Vagina (tissue), 2 donors: ENCODE measurements at regions not wholly inside any gene's neighbourhood (a gene's known extent, or its start where the extent isn't known, plus 50 kb on each side); places are given as distances from the start of the nearest gene placed in this dataset. TPM values are rescaled to one million over a fixed set of nuclear protein-coding genes. Genes with fewer than 3 reads are reported as not detected.

Experiments used
- DNase-seq, 2 donors: peaks; one replicate each; pipeline ENCODE4 v3.0.0-alpha.2; 2017; ENCODE audit errors: extremely low spot score in 2 of 2
- H3K27ac ChIP-seq: fragments of 200-600 bp; sonication (generic); one replicate; pipeline ENCODE4 v1.5.1; 2019
- H3K27me3 ChIP-seq: fragments of 200-600 bp; sonication (generic); one replicate; pipeline ENCODE4 v1.5.1; 2019
- H3K36me3 ChIP-seq, 2 donors: fragments of 200-600 bp; sonication (generic); one replicate each; pipeline ENCODE4 v1.5.1; 2017 to 2019
- H3K4me1 ChIP-seq: fragments of 200-600 bp; sonication (generic); one replicate; pipeline ENCODE4 v1.5.1; 2019
- H3K4me3 ChIP-seq, 2 donors: fragments of 200-600 bp; sonication (generic); 1 replicate in 1 of 2; 2 replicates in 1 of 2; pipeline ENCODE4 v1.5.1; 2016 to 2019
- H3K9me3 ChIP-seq: fragments of 200-600 bp; sonication (generic); one replicate; pipeline ENCODE4 v1.5.1; 2019
- POLR2A ChIP-seq, 2 donors: fragments of 450-650 bp; IDR thresholded peaks; one replicate each; pipeline ENCODE4 v1.6.1; 2017; ENCODE audit warnings: antibody characterized with exemption in 2 of 2, mild to moderate bottlenecking in 2 of 2, moderate library complexity in 2 of 2
- POLR2AphosphoS5 ChIP-seq, 2 donors: sonication (generic); formaldehyde crosslinking; IDR thresholded peaks; one replicate each; pipeline ENCODE4 v1.9.0; 2017; ENCODE audit warnings: antibody characterized with exemption in 2 of 2, mild to moderate bottlenecking in 2 of 2, low read depth in 1 of 2; ENCODE audit not compliant: insufficient read depth in 1 of 2
- intact Hi-C: fragments of 100-400 bp; cut with DNase I; formaldehyde crosslinking; loops from one replicate; pipeline ENCODE4 v1.15.1; 2023
- small RNA-seq: library from RNA; depleted of rRNA; stranded (forward); fragments of <200 nt; gene quantifications from one replicate; pipeline ENCODE3, GENCODE V24; 2016
- TF ChIP-seq, protein P1 (sequence below), 3 experiments: fragments of 450-650 bp in 2 of 3; fragments of 200-600 bp in 1 of 3; sonication (generic) in 1 of 3; IDR thresholded peaks; one replicate each; pipeline ENCODE4 v1.5.1; 2017 to 2019; ENCODE audit warnings: antibody characterized with exemption in 3 of 3, mild to moderate bottlenecking in 2 of 3, moderate library complexity in 2 of 3

DNA sequence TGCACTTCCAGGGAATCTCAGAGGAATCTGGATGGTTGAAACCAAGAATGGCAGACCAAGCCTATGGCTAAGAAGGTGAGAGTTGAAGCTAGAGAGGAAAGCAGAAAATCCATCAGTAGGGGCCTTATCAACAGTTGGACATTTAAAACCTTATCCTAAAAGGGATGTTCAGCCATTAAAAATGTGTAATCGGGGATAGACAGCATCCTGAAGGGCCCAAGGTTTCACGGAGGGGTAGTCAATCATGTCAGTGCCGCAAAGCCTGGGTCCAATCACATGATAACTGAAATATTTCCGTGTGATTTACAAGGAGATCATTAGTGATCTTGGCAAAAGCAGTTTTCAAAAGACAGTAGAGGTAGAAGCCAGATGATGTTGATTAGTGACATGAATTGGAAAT is 61.9 kb upstream of the ELOVL6 start:
- Histone ChIP-seq H3K27me3 (no peaks in the 10 kb centered on the region), H3K4me3 (no peak overlapping the region), H3K27ac (no peak overlapping the region), H3K4me1 (no peaks in the 10 kb centered on the region), H3K36me3 (no peaks in the 10 kb centered on the region), H3K9me3 (no peaks in the 10 kb centered on the region)
- no peak for DNase-seq
- TF ChIP-seq POLR2A (IDR thresholded peaks at IDR 0.05), result no peak
- TF ChIP-seq, protein P1, sequence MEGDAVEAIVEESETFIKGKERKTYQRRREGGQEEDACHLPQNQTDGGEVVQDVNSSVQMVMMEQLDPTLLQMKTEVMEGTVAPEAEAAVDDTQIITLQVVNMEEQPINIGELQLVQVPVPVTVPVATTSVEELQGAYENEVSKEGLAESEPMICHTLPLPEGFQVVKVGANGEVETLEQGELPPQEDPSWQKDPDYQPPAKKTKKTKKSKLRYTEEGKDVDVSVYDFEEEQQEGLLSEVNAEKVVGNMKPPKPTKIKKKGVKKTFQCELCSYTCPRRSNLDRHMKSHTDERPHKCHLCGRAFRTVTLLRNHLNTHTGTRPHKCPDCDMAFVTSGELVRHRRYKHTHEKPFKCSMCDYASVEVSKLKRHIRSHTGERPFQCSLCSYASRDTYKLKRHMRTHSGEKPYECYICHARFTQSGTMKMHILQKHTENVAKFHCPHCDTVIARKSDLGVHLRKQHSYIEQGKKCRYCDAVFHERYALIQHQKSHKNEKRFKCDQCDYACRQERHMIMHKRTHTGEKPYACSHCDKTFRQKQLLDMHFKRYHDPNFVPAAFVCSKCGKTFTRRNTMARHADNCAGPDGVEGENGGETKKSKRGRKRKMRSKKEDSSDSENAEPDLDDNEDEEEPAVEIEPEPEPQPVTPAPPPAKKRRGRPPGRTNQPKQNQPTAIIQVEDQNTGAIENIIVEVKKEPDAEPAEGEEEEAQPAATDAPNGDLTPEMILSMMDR (IDR thresholded peaks at IDR 0.05), result no peak
- no peak for TF ChIP-seq POLR2AphosphoS5 (IDR thresholded peaks at IDR 0.05; ENCODE audit: insufficient read depth in 1 of 2, low read depth in 1 of 2)
- intact Hi-C loops, result no loop called here

DNA sequence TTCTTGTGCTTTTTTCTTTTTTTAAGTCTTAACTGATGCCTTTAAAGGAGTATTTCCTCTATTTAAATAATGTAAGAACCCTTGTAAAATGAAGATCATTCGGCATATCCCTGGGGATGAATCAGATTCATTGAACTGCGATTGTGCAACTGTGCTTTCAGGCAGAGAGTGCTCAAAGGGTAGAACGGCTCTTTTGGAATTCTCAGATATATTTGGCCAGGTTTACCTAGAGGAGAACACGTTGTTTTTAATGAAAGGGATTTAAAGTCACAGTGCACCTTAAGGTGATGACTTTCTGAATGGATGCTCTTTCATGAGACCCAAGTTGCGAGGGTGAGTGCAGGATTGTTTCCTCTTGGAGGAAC is 51.6 kb upstream of the ELOVL6 start:
- no peak for DNase-seq
- no peak overlapping the region for H3K4me3 ChIP-seq
- H3K4me1 ChIP-seq, result no peaks in the 10 kb centered on the region
- H3K27ac ChIP-seq, result no peak overlapping the region
- intact Hi-C loops, result no loop called here
- TF ChIP-seq, protein P1 (IDR thresholded peaks at IDR 0.05), result no peak
- no peak for TF ChIP-seq POLR2AphosphoS5 (IDR thresholded peaks at IDR 0.05; ENCODE audit: insufficient read depth in 1 of 2, low read depth in 1 of 2)
- no peak for TF ChIP-seq POLR2A (IDR thresholded peaks at IDR 0.05)
- H3K36me3 ChIP-seq, result no peaks in the 10 kb centered on the region
- H3K9me3 ChIP-seq, result no peaks in the 10 kb centered on the region
- H3K27me3 ChIP-seq, result no peaks in the 10 kb centered on the region

GRCh38 chr4:110248831-110249253 is 50.4 kb upstream of the ELOVL6 start:
- H3K27ac ChIP-seq, result no peak overlapping the region
- TF ChIP-seq, protein P1 (IDR thresholded peaks at IDR 0.05), result no peak
- no peak for TF ChIP-seq POLR2A (IDR thresholded peaks at IDR 0.05)
- TF ChIP-seq POLR2AphosphoS5 (IDR thresholded peaks at IDR 0.05; ENCODE audit: insufficient read depth in 1 of 2, low read depth in 1 of 2), result no peak
- DNase-seq, result no peak
- H3K4me3 ChIP-seq, result no peak overlapping the region
- no peaks in the 10 kb centered on the region for H3K4me1 ChIP-seq
- no peaks in the 10 kb centered on the region for H3K27me3 ChIP-seq
- H3K36me3 ChIP-seq, result no peaks in the 10 kb centered on the region
- intact Hi-C loops, result no loop called here
- no peaks in the 10 kb centered on the region for H3K9me3 ChIP-seq

Small RNA genes lying in the stretch of these regions (small RNA-seq; reads per million reads assigned to genes)
- gene AC108145.1, result not detected
- gene HSBP1P2, result not detected
- not detected for gene RNU6-205P
